Panc1 (cell line): ENCODE measurements at regions not wholly inside any gene's neighbourhood (a gene's known extent, or its start where the extent isn't known, plus 50 kb on each side); places are given as distances from the start of the nearest gene placed in this dataset.

Experiments
- CTCF ChIP-seq: fragments of 450-650 bp; IDR thresholded peaks from 2 replicates; pipeline ENCODE4 v1.5.1; 2017; ENCODE audit warnings: mild to moderate bottlenecking
- POLR2AphosphoS5 ChIP-seq: IDR thresholded peaks from 2 replicates; pipeline ENCODE4 v1.6.1; 2012; ENCODE audit warnings: mild to moderate bottlenecking, low read depth, low read length, moderate library complexity
- REST ChIP-seq, 2 experiments: IDR thresholded peaks; 2 replicates each; pipeline ENCODE4 v1.6.1; 2011 to 2012; ENCODE audit warnings: low read depth in 2 of 2, control low read depth in 1 of 2, low read length in 1 of 2, mild to moderate bottlenecking in 1 of 2, moderate library complexity in 1 of 2; ENCODE audit not compliant: insufficient read depth in 1 of 2
- SIN3A ChIP-seq: IDR thresholded peaks from 2 replicates; pipeline ENCODE4 v1.6.1; 2012; ENCODE audit warnings: low read depth, mild to moderate bottlenecking, low read length, moderate library complexity, borderline replicate concordance; ENCODE audit not compliant: insufficient read depth
- TCF7L2 ChIP-seq: IDR thresholded peaks from 2 replicates; pipeline ENCODE4 v1.6.1; 2011; ENCODE audit warnings: mild to moderate bottlenecking, low read depth, low read length, inconsistent platforms

DNA sequence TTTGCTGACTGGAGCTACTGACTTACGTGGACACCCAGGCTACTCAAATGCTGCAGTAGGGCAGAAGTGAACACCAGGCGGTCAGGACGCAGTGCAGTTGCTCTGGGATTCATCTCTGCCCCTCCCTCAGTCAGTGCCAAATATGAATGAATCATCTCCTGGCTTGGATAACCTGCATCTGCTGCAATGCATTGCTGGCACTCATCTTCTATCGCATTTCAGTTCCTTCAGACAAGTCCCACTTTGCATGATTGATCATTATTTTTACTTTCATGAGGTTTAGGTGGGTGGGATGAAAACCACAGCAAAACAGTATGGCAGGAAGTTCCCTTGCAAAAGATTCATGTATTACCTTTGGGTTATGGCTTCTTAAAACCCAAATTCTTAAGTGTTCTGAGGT, 224.6 kb upstream of the NRP1 start:
- TF ChIP-seq CTCF, result no peak
- TF ChIP-seq REST (IDR thresholded peaks at IDR 0.05; ENCODE audit: insufficient read depth in 1 of 2, low read depth in 2 of 2, low read length in 1 of 2), result no peak
- no peak for TF ChIP-seq POLR2AphosphoS5
- no peak for TF ChIP-seq TCF7L2
- TF ChIP-seq SIN3A, result no peak
